Left renal pelvis (tissue), 4 donors: ENCODE measurements at regions not wholly inside any gene's neighbourhood (a gene's known extent, or its start where the extent isn't known, plus 50 kb on each side); places are given as distances from the start of the nearest gene placed in this dataset.
"Not testable (repeated sequence)": the region's sequence is repeated elsewhere in the genome, so short reads cannot be mapped to it uniquely, and the experiment has no call there.

Source experiments
- DNase-seq, 4 donors: peaks; one replicate each; pipeline ENCODE4 v3.0.0-alpha.2; 2013; ENCODE audit warnings: low read depth in 4 of 4, low spot score in 3 of 4

- DNase-seq: no peak
Measured at GRCh38 chr17:62322313-62322712, 58.0 kb upstream of the EFCAB3 start.

DNA sequence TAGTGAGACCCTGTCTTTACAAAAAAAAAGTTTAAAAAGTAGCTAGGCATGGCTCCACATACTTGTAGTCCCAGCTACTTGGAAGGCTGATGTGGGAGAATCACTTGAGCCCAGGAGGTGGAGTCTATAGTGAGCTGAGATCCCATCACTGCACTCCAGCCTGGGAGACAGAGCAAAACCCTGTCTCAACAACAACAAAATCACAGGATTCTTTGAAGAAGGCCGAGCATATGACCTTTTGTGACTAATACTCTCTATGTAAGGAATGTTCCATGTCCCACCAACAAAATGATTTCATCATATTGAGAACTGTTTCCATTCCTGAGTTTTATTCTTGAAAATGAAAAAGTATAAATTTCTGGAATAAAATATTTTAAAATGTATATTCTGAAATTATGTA is 58.9 kb upstream of the EFCAB3 start:
- no peak for DNase-seq

GRCh38 chr17:62319846-62320245 is 60.5 kb upstream of the EFCAB3 start:
- no peak for DNase-seq

DNA sequence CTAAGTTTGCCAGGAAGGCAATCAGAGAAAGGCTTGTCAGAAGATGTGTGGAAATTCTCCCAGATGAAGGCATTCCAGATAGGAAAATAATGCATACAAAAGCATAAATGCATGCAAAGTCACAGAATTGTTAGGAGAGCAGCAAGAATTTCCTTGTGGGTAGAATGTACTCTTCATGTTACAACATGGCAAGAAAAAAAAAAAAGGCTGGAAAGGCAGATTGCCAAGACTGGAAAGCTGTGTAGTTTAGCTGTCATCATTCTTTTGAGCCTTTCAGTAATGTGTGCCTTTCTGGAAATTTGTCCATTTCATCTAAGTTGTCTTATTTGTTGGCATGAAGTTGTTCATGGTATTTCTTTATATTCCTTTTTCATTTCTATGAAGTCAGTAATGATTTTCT is 71.0 kb upstream of the EFCAB3 start:
- DNase-seq: no peak

GRCh38 chr17:62307196-62307595 is 73.2 kb upstream of the EFCAB3 start:
- no peak for DNase-seq

GRCh38 chr17:62303476-62303875 is 76.9 kb upstream of the EFCAB3 start:
- no peak for DNase-seq

DNA sequence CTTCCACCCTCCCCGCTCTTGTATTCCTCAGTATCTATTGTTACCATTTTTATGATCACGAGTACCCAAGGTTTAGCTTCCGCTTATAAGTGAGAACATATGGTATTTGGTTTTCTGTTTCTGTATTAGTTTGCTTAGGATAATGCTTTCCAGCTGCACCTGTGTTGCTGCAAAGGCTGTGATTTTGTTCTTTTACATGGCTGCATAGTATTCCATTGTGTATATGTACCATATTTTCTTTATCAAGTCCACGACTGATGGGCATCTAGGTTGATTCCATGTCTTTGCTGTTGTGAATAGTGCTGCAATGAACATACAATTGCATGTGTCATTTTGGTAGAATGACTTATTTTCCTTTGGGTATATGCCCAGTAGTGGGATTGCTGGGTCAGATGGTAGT is 79.7 kb upstream of the EFCAB3 start:
- DNase-seq: no peak

GRCh38 chr17:62275290-62275689 is 105.1 kb upstream of the EFCAB3 start:
- DNase-seq: not testable (repeated sequence)

DNA sequence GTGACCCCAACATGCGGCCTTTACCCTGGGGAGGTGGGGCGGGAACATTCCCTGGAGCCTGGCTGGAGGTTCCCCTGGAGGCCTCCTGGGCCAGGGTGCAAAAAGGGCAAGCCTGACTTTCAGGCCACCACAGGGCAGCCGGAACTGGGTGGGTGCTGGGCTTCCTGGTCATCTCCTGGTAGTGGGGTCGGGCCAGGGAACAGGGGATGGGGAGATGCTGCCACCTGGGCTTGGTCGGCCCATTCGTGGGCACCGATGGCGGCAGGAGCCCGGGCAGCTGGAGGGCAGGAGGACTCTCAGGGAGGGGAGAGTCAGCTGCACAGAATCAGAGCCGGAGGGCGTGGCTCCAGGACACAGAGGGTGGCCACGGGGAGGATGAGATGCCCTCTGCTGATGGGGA is 112.0 kb upstream of the EFCAB3 start:
- not testable (repeated sequence) for DNase-seq

DNA sequence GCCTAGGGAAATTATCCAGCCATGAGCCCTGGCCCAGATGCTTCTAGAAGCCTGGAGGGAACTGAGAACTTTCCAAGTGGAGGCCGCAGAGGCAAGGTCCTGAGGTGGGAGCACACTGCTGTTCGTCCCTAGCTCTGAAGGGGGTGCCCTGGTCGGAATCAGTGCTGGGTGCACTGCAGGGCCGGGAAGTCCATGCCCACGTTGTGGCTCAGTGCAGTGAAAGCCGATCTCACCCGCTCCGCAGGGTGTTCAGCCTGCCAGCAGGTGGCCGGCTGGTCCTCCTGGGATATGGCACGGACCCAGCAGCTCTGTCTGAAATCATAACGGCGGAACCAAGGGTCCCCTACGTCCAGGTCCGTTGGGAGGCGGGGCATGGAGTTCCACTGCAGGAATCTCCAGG is 115.4 kb upstream of the EFCAB3 start:
- not testable (repeated sequence) for DNase-seq

- not testable (repeated sequence) for DNase-seq
Measured at GRCh38 chr17:62255791-62256190, 124.6 kb upstream of the EFCAB3 start.

GRCh38 chr17:62242076-62242475 is 138.3 kb upstream of the EFCAB3 start:
- not testable (repeated sequence) for DNase-seq

- DNase-seq: not testable (repeated sequence)
Measured at GRCh38 chr17:62239569-62239968, 140.8 kb upstream of the EFCAB3 start.

- DNase-seq: not testable (repeated sequence)
Measured at GRCh38 chr17:62238551-62239338, 141.6 kb upstream of the EFCAB3 start.

DNA sequence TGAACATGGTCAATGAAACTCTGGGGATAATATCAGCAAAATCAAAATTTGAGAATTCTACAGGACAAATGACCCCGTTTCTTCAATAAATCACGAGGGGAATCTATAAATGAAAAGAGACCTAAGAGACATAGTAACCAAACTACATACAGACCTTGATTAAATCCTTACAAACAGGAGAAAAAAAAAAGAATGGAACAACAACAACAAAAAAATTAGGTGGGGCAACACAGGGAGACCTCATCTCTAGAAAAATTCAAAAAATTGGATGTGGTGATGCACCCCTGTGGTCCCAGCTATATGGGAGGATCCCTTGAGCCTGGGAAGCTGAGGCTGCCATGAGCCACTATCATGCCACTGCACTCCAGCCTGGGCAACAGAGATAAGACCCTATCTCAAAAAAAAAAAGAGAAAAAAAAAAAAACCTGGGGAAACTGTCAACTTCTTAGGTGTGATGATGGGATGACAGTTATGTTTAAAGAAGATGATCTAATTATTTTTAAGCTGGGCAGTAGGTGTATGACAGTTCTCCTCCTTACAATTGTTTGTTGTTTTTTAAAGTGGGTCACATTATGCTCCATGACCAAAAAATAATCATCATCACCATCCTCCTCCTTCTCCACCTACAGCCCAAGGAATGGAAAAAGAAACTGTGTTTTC is 146.4 kb upstream of the EFCAB3 start:
- not testable (repeated sequence) for DNase-seq

DNA sequence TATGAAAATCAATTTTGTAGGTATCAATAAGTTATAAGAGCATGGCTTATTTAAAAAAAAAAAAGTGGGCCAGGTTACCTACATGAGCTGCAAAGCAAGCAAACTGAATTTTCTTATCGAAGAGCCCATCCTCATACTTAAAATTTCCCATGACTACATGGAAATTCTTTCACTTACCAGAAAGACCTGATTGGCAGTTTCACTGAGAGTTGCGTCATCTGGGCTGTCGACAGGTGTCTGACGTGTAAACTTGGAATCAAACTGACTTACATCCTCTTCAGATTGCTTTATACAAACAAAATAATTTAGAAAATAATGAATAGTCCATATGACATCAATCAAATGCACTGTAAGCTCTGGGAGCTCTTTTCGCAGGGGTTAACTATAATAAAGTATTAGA is 149.1 kb upstream of the EFCAB3 start:
- not testable (repeated sequence) for DNase-seq

- DNase-seq: not testable (repeated sequence)
Measured at GRCh38 chr17:62226610-62227240, 153.6 kb upstream of the EFCAB3 start.

DNA sequence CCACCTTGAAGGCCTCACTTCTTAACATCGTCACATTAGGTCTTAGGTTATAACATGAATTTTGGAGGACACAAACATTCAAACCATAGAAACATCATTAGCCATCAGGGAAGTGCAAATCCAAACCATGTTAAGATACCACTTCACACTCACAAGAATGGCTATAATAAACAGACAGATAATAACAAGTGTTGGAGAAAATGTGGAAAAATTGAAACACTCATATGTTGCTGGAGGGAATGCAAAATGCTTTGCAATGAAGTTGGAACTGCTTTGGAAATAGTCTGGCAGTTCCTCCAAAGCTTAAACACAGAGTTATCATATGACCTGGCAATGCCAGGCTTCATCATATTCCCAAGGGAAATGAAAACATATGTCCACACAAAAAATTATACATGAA is 156.8 kb upstream of the EFCAB3 start:
- not testable (repeated sequence) for DNase-seq

GRCh38 chr17:62219221-62219899 is 154.3 kb upstream of the MED13 start:
- no peak for DNase-seq

- DNase-seq: no peak
Measured at GRCh38 chr17:62216847-62217246, 151.8 kb upstream of the MED13 start.

GRCh38 chr17:62215891-62216290 is 150.8 kb upstream of the MED13 start:
- DNase-seq: not testable (repeated sequence)
